Activated T-helper 1 cell treated with anti-CD3 and anti-CD28 coated beads, Interleukin-2, amount 50 U/mL, for 16 hours (primary cell): ENCODE measurements at regions not wholly inside any gene's neighbourhood (a gene's known extent, or its start where the extent isn't known, plus 50 kb on each side); places are given as distances from the start of the nearest gene placed in this dataset.
A peak's percentile ranks its signal among the peaks of the same experiment; 100 is the strongest.
"Not testable (repeated sequence)": the region's sequence is repeated elsewhere in the genome, so short reads cannot be mapped to it uniquely, and the experiment has no call there.

Experiments used
- DNase-seq, 2 donors: peaks; one replicate each; pipeline ENCODE4 v3.0.0-alpha.2; 2020; ENCODE audit warnings: low read depth in 1 of 2, low spot score in 1 of 2

GRCh38 chr9:64370344-64370743, 914.7 kb downstream of the FOXD4L5 start:
- DNase-seq: not testable (repeated sequence)

DNA sequence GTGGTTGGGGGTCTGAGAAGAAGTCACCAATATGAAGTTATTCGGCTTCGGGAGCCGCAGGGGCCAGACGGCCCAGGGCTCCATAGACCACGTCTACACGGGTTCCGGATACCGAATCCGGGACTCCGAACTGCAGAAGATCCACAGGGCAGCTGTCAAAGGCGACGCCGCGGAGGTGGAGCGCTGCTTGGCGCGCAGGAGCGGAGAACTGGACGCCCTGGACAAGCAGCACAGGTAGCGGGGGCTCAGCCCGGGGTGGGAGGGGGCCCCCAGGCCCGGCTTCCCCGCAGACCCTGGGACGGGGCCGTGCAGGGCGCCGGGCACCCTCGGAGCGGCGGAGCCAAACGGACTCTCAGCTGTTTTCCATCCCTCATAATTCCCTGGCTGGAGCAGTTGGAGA, 915.4 kb downstream of the FOXD4L5 start:
- DNase-seq: not testable (repeated sequence)

GRCh38 chr9:64369114-64369513, 915.9 kb downstream of the FOXD4L5 start:
- DNase-seq: peak; percentile 41 to 72

DNA sequence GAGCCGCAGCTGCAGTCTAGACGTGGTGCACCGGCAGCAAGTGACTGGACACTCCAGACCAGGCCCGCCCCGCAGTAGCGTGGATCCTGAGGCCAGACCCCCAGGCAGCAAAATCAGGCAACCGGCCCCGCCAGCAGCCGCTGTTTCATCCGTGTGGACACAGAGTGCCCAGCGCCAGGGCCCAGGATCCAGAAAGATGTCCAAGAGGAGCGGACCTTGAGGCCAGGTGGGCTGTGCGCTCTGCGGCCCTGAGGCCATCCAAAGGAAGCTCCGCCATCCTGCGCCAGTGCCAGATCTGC, 916.4 kb downstream of the FOXD4L5 start:
- not testable (repeated sequence) for DNase-seq

DNA sequence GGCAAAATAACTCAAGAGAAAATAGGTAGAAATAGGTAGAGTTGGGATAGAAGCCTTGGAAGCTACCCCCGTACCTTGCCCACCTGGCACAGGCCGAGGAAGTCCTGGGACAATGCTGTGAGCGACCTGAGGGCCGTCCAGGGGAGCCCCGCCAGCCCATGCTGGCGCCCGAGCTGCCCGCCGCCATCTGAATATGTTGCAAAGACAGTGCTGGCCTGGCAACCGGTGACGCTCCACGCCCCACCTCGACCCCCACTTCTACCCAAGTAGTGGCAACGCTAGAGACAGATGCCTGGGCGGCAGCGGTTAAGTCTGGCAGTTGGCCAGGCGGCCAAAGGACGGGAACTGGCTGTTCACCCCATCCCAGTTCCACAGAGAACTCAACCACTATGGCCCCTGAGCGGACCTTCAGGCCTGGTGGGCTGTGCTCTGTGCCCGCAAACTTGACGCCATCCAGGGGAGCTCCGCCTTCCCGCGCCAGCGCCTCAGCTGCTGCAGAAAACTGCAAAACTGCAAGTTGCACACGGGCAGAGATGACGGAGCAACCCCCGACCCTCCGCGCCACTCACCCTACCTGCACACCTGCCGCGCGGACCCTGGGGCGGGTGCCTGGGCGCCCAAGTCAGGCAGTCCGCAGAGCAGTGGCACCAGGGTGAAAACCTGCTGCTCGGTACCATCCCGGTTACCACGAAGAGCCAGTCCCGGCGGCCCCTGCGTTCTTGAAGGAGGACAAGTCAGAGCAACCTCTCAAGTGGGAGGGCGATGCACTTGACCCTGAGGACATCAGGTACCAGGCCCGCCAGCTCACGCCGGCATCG, 917.0 kb downstream of the FOXD4L5 start:
- DNase-seq: not testable (repeated sequence)
